Keratinocyte (primary cell): ENCODE measurements at regions not wholly inside any gene's neighbourhood (a gene's known extent, or its start where the extent isn't known, plus 50 kb on each side); places are given as distances from the start of the nearest gene placed in this dataset.

Source experiments
- EZH2 ChIP-seq: IDR thresholded peaks from one replicate; pipeline ENCODE4 v1.6.1; 2012; ENCODE audit warnings: inconsistent platforms, mild to moderate bottlenecking, low read length, moderate library complexity
- TF ChIP-seq, protein P1 (sequence below), 3 experiments: IDR thresholded peaks in 1 of 3; conservative IDR thresholded peaks in 1 of 3; optimal IDR thresholded peaks in 1 of 3; 2 replicates in 2 of 3; 3 replicates in 1 of 3; pipeline versions ENCODE3 to v1.5.1; 2011; ENCODE audit warnings: low read length in 3 of 3, mild to moderate bottlenecking in 3 of 3, moderate library complexity in 2 of 3, control low read depth in 1 of 3, inconsistent platforms in 1 of 3; ENCODE audit not compliant: insufficient read depth in 2 of 3; ENCODE audit errors: extremely low read depth in 1 of 3

DNA sequence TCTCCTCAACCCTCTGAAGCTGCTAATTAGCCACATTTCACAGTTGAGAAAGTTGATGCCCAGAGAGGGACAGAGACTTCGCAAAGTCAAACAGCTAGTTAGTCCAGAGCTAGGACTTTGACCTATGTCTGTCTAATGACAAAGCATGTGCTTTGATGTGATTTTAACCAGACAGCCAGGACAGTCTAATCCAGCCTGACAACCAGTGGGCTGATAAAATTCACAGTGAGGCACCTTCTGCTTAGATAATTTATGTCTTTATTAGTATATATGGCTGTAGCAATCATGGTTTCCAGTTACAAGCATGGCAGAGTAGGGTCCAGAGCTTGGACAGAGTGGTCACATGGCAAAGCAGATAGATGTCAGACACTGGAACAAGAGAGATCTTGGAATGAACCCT is 133.6 kb upstream of the C1QTNF7 start:
- TF ChIP-seq, protein P1, sequence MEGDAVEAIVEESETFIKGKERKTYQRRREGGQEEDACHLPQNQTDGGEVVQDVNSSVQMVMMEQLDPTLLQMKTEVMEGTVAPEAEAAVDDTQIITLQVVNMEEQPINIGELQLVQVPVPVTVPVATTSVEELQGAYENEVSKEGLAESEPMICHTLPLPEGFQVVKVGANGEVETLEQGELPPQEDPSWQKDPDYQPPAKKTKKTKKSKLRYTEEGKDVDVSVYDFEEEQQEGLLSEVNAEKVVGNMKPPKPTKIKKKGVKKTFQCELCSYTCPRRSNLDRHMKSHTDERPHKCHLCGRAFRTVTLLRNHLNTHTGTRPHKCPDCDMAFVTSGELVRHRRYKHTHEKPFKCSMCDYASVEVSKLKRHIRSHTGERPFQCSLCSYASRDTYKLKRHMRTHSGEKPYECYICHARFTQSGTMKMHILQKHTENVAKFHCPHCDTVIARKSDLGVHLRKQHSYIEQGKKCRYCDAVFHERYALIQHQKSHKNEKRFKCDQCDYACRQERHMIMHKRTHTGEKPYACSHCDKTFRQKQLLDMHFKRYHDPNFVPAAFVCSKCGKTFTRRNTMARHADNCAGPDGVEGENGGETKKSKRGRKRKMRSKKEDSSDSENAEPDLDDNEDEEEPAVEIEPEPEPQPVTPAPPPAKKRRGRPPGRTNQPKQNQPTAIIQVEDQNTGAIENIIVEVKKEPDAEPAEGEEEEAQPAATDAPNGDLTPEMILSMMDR (optimal IDR thresholded peaks at IDR 0.05 in 1 of 3, IDR thresholded peaks at IDR 0.05 in 1 of 3, conservative IDR thresholded peaks at IDR 0.05 in 1 of 3; ENCODE audit: extremely low read depth in 1 of 3, insufficient read depth in 2 of 3, low read length in 3 of 3) = no peak
- TF ChIP-seq EZH2 = no peak
